ENCODE measurements at regions not wholly inside any gene's neighbourhood (a gene's known extent, or its start where the extent isn't known, plus 50 kb on each side); places are given as distances from the start of the nearest gene placed in this dataset.

- in situ Hi-C loops (cut with MboI; ENCODE audit: low pct_unique_long_range_greater_than_20kb, low sequenced_read_pairs, unreplicated experiment): no loop called here
- TF ChIP-seq CTCF (IDR thresholded peaks at IDR 0.05; ENCODE audit: extremely low read depth, insufficient read depth, missing control alignments): no peak
Measured at GRCh38 chr16:8519179-8519578, 71.1 kb downstream of the TMEM114 start.

DNA sequence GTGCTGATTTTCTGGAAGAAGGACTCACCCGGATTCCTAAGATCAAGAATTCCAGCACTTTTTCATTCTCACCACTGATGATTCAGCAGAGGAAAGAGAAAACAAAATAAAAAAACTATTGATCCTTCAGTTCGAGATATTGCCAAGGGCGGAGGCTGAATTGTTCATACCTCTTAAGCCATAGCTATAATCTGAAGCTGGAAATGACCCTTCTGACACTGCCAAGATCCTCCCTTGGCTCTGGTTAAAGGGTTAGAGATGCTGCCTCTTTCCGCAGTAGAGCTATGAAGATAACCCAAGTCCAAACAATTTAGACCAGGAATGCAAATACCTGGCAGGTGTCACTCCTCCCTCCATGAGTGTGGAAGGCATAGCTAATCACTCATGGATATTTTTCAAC is 73.0 kb downstream of the TMEM114 start:
- TF ChIP-seq CTCF (IDR thresholded peaks at IDR 0.05; ENCODE audit: extremely low read depth, insufficient read depth, missing control alignments): no peak
- in situ Hi-C loops (cut with MboI; ENCODE audit: low pct_unique_long_range_greater_than_20kb, low sequenced_read_pairs, unreplicated experiment): no loop called here
- DNase-seq (ENCODE audit: low spot score): no peak

More at GRCh38 chr16:8519179-8519578, 71.1 kb downstream of the TMEM114 start:
- no peak for DNase-seq (ENCODE audit: low spot score)

DNA sequence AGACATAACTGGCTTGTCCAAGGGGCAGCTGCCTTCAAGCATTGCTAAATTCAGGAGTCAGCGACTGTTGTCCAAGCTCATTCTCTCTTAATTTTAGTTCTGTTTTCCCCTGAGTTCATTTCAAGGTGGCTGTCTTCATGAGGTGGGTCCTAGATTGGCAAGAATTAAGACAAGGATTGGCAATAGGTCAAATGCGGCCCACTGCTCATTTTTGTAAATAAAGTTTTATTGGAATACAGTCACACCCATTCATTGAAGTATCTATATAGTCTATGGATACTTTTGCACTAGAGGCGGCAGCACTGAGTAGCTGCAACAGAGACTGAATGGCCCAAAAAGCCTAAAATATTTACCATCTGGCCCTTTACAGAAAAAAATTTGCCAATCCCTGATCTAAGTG is 73.8 kb downstream of the TMEM114 start:
- no peak for DNase-seq (ENCODE audit: low spot score)
- TF ChIP-seq CTCF (IDR thresholded peaks at IDR 0.05; ENCODE audit: extremely low read depth, insufficient read depth, missing control alignments): no peak
- in situ Hi-C loops (cut with MboI; ENCODE audit: low pct_unique_long_range_greater_than_20kb, low sequenced_read_pairs, unreplicated experiment): no loop called here

GRCh38 chr16:8512941-8513624 is 77.2 kb downstream of the TMEM114 start:
- in situ Hi-C loops (cut with MboI; ENCODE audit: low pct_unique_long_range_greater_than_20kb, low sequenced_read_pairs, unreplicated experiment): no loop called here
- DNase-seq (ENCODE audit: low spot score): no peak
- TF ChIP-seq CTCF (IDR thresholded peaks at IDR 0.05; ENCODE audit: extremely low read depth, insufficient read depth, missing control alignments): no peak

DNA sequence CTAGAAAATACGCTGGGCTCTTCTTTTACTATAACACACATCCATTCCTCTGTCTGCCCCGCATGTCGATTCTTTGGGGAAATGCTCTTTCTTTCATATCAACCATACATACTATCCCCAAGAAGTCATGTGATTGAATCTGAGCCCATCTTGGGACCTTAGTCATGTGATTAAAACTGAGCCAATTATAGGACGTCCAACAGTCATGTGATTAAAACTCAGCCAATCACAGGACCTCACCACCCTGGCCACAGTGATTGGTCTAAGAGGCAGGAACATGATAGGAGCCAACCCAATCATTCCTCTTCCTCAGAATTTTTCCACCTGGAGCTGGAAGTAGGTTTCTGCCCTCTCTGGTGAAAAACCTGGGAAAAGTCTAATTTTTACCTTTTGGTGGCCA is 78.8 kb downstream of the TMEM114 start:
- TF ChIP-seq CTCF (IDR thresholded peaks at IDR 0.05; ENCODE audit: extremely low read depth, insufficient read depth, missing control alignments): no peak
- in situ Hi-C loops (cut with MboI; ENCODE audit: low pct_unique_long_range_greater_than_20kb, low sequenced_read_pairs, unreplicated experiment): no loop called here
- no peak for DNase-seq (ENCODE audit: low spot score)

GRCh38 chr16:8510160-8510559 is 80.2 kb downstream of the TMEM114 start:
- no peak for DNase-seq (ENCODE audit: low spot score)
- in situ Hi-C loops (cut with MboI; ENCODE audit: low pct_unique_long_range_greater_than_20kb, low sequenced_read_pairs, unreplicated experiment): no loop called here
- TF ChIP-seq CTCF (IDR thresholded peaks at IDR 0.05; ENCODE audit: extremely low read depth, insufficient read depth, missing control alignments): no peak

All from GM13977 (cell line).